CD14-positive monocyte (primary cell): ENCODE measurements at regions not wholly inside any gene's neighbourhood (a gene's known extent, or its start where the extent isn't known, plus 50 kb on each side); places are given as distances from the start of the nearest gene placed in this dataset.
"Not testable (repeated sequence)": the region's sequence is repeated elsewhere in the genome, so short reads cannot be mapped to it uniquely, and the experiment has no call there.

ENCODE experiments used
- DNase-seq, 3 donors: peaks; one replicate each; pipeline ENCODE4 v3.0.0-alpha.2; 2011 to 2022
- H2AFZ ChIP-seq: 2 replicates; pipeline ENCODE4 v1.6.0; 2012; ENCODE audit warnings: mild to moderate bottlenecking, low read depth, low read length, inconsistent platforms; ENCODE audit not compliant: insufficient read depth, poor library complexity, severe bottlenecking
- H3K27ac ChIP-seq, 2 donors: 1 replicate in 1 of 2; 2 replicates in 1 of 2; pipeline ENCODE4 v1.5.1; 2012 to 2013; ENCODE audit warnings: low read length in 2 of 2, control low read depth in 1 of 2, inconsistent platforms in 1 of 2, low read depth in 1 of 2, mild to moderate bottlenecking in 1 of 2
- H3K27me3 ChIP-seq, 2 donors: one replicate each; pipeline versions ENCODE4 v1.6.0 to v1.6.1; 2011 to 2013; ENCODE audit warnings: low read length in 2 of 2; ENCODE audit not compliant: control insufficient read depth in 2 of 2, insufficient read depth in 2 of 2
- H3K36me3 ChIP-seq, 2 donors: replicated peaks in 1 of 2; 1 replicate in 1 of 2; 2 replicates in 1 of 2; pipeline versions ENCODE4 v1.5.1 to v1.6.1; 2012 to 2013; ENCODE audit warnings: low read length in 2 of 2, control low read depth in 1 of 2, inconsistent platforms in 1 of 2, mild to moderate bottlenecking in 1 of 2; ENCODE audit not compliant: insufficient read depth in 2 of 2, control insufficient read depth in 1 of 2
- H3K4me1 ChIP-seq, 2 donors: 1 replicate in 1 of 2; 2 replicates in 1 of 2; pipeline versions ENCODE4 v1.5.1 to v1.6.1; 2012 to 2013; ENCODE audit warnings: low read length in 2 of 2, control low read depth in 1 of 2, inconsistent platforms in 1 of 2, mild to moderate bottlenecking in 1 of 2, moderate library complexity in 1 of 2; ENCODE audit not compliant: insufficient read depth in 2 of 2, control insufficient read depth in 1 of 2
- H3K4me2 ChIP-seq: replicated peaks from 2 replicates; pipeline ENCODE3; 2012; ENCODE audit warnings: low read length, moderate library complexity, mild to moderate bottlenecking; ENCODE audit not compliant: poor library complexity, severe bottlenecking; ENCODE audit errors: extremely low read depth
- H3K4me3 ChIP-seq, 3 experiments: fragments of 200-600 bp in 1 of 3; sonication (generic) in 1 of 3; replicated peaks in 1 of 3; 1 replicate in 2 of 3; 2 replicates in 1 of 3; pipeline ENCODE4 v1.5.1; 2011 to 2013; ENCODE audit warnings: low read length in 3 of 3, mild to moderate bottlenecking in 3 of 3, control low read depth in 2 of 3, low read depth in 2 of 3, inconsistent platforms in 1 of 3, moderate library complexity in 1 of 3
- H3K79me2 ChIP-seq: 2 replicates; pipeline ENCODE4 v1.6.0; 2012; ENCODE audit warnings: mild to moderate bottlenecking, control low read depth, inconsistent platforms, low read length, moderate library complexity; ENCODE audit not compliant: insufficient read depth
- H3K9ac ChIP-seq: 2 replicates; pipeline ENCODE4 v1.6.0; 2017; ENCODE audit warnings: low read length, mild to moderate bottlenecking; ENCODE audit not compliant: insufficient read depth, poor library complexity, severe bottlenecking
- H3K9me3 ChIP-seq, 2 donors: replicated peaks in 1 of 2; 1 replicate in 1 of 2; 2 replicates in 1 of 2; pipeline versions ENCODE4 v1.5.1 to v1.6.1; 2012 to 2013; ENCODE audit warnings: low read length in 2 of 2, control low read depth in 1 of 2; ENCODE audit not compliant: control insufficient read depth in 1 of 2, insufficient read depth in 1 of 2
- H4K20me1 ChIP-seq: 2 replicates; pipeline ENCODE4 v1.6.0; 2012; ENCODE audit warnings: mild to moderate bottlenecking, low read length, control low read depth, moderate library complexity; ENCODE audit not compliant: insufficient read depth
- H3K27ac Mint-ChIP-seq, 7 donors: one replicate each; pipeline ENCODE4 v1.8.0; 2020; ENCODE audit warnings: mild to moderate bottlenecking in 7 of 7, mixed read lengths in 7 of 7, moderate library complexity in 6 of 7, inconsistent platforms in 2 of 7
- H3K27me3 Mint-ChIP-seq, 3 donors: one replicate each; pipeline ENCODE4 v1.8.0; 2021 to 2022; ENCODE audit warnings: low read depth in 3 of 3, mild to moderate bottlenecking in 3 of 3, mixed read lengths in 3 of 3, moderate library complexity in 3 of 3, inconsistent platforms in 1 of 3
- H3K36me3 Mint-ChIP-seq, 2 donors: one replicate each; pipeline ENCODE4 v1.8.0; 2020; ENCODE audit warnings: mixed read lengths in 2 of 2, inconsistent platforms in 1 of 2, mild to moderate bottlenecking in 1 of 2
- H3K4me1 Mint-ChIP-seq: one replicate; pipeline ENCODE4 v1.8.0; 2020; ENCODE audit warnings: mild to moderate bottlenecking, mixed read lengths
- H3K4me3 Mint-ChIP-seq, 2 donors: one replicate each; pipeline ENCODE4 v1.8.0; 2020; ENCODE audit warnings: mild to moderate bottlenecking in 2 of 2, mixed read lengths in 2 of 2, moderate library complexity in 1 of 2
- H3K9me3 Mint-ChIP-seq, 7 donors: one replicate each; pipeline ENCODE4 v1.8.0; 2020 to 2022; ENCODE audit warnings: mixed read lengths in 7 of 7, mild to moderate bottlenecking in 6 of 7, moderate library complexity in 6 of 7, inconsistent platforms in 2 of 7
- WGBS: methylation state at CpG from one replicate; pipeline ENCODE4 v1.1.5; 2013; ENCODE audit warnings: missing lambda C conversion rate; ENCODE audit not compliant: insufficient coverage; 5-methylcytosine and 5-hydroxymethylcytosine counted together
- intact Hi-C, 2 donors: fragments of 100-400 bp; cut with micrococcal nuclease; formaldehyde crosslinking; loops; one replicate each; pipeline versions ENCODE4 v1.15.0 to v1.15.1; 2023
- TF ChIP-seq, protein P1 (sequence below): fragments of 200-600 bp; IDR thresholded peaks from one replicate; pipeline ENCODE4 v1.8.0; 2022; ENCODE audit warnings: antibody characterized with exemption, mild to moderate bottlenecking

DNA sequence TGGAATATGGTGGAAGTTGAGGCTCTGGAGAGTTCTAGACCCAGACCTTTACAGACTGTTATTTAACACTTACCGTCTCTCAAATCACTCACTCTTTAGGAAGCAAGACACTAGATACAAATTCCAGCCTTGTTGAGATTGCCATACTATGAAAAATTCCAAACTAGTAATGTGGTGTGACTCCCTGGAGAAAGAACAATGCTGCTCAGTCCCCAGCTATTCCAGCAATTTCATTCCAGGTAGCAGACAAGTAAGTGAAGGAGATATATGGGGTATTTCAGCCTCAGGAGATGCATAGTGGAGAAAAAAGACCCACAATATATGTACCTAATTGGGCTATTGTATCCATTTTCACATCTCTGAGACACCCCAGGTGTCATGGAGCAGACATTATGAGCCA lies 678.9 kb upstream of the LMO3 start:
- Histone ChIP-seq H3K9me3 (peaks cover 8 to 16% of the 10 kb centered on the region in 2 donors), H3K4me2 (no peak overlapping the region), H3K4me1 (no peaks in the 10 kb centered on the region), H3K27ac (no peak overlapping the region), H3K36me3 (no peaks in the 10 kb centered on the region), H4K20me1 (no peaks in the 10 kb centered on the region), H3K79me2 (no peaks in the 10 kb centered on the region), H3K27me3 (no peaks in the 10 kb centered on the region), H3K4me3 (no peak overlapping the region), H2AFZ (no peak overlapping the region), H3K9ac (no peak overlapping the region)
- H3K27me3 Mint-ChIP-seq, result no peaks in the 10 kb centered on the region
- H3K9me3 Mint-ChIP-seq, result peaks cover 0 to 13% (median 4%) of the 10 kb centered on the region in 7 donors
- no peak for DNase-seq
- WGBS, result no CpG with 5 or more reads among the region's 1 CpG
- TF ChIP-seq, protein P1, sequence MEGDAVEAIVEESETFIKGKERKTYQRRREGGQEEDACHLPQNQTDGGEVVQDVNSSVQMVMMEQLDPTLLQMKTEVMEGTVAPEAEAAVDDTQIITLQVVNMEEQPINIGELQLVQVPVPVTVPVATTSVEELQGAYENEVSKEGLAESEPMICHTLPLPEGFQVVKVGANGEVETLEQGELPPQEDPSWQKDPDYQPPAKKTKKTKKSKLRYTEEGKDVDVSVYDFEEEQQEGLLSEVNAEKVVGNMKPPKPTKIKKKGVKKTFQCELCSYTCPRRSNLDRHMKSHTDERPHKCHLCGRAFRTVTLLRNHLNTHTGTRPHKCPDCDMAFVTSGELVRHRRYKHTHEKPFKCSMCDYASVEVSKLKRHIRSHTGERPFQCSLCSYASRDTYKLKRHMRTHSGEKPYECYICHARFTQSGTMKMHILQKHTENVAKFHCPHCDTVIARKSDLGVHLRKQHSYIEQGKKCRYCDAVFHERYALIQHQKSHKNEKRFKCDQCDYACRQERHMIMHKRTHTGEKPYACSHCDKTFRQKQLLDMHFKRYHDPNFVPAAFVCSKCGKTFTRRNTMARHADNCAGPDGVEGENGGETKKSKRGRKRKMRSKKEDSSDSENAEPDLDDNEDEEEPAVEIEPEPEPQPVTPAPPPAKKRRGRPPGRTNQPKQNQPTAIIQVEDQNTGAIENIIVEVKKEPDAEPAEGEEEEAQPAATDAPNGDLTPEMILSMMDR, result no peak
- no peaks in the 10 kb centered on the region for H3K36me3 Mint-ChIP-seq
- no peak overlapping the region for H3K27ac Mint-ChIP-seq
- intact Hi-C loops, result no loop called here
- no peak overlapping the region for H3K4me3 Mint-ChIP-seq
- H3K4me1 Mint-ChIP-seq, result no peaks in the 10 kb centered on the region

- no peak for DNase-seq
- 88% methylated on average over 8 of the region's 9 CpGs for WGBS
- peaks cover 8 to 16% of the 10 kb centered on the region in 2 donors for H3K9me3 ChIP-seq
- TF ChIP-seq, protein P1, result no peak
- H4K20me1 ChIP-seq, result no peaks in the 10 kb centered on the region
- no peaks in the 10 kb centered on the region for H3K36me3 Mint-ChIP-seq
- H3K36me3 ChIP-seq, result no peaks in the 10 kb centered on the region
- H3K4me1 ChIP-seq, result no peaks in the 10 kb centered on the region
- no peaks in the 10 kb centered on the region for H3K27me3 ChIP-seq
- no peak overlapping the region for H3K27ac ChIP-seq
- H3K27me3 Mint-ChIP-seq, result no peaks in the 10 kb centered on the region
- H3K4me1 Mint-ChIP-seq, result no peaks in the 10 kb centered on the region
- H3K4me3 Mint-ChIP-seq, result no peak overlapping the region
- peaks cover 0 to 10% (median 4%) of the 10 kb centered on the region in 7 donors for H3K9me3 Mint-ChIP-seq
- H3K4me2 ChIP-seq, result no peak overlapping the region
- intact Hi-C loops, result no loop called here
- no peak overlapping the region for H3K4me3 ChIP-seq
- H2AFZ ChIP-seq, result no peak overlapping the region
- H3K79me2 ChIP-seq, result no peaks in the 10 kb centered on the region
- H3K27ac Mint-ChIP-seq, result no peak overlapping the region
- H3K9ac ChIP-seq, result no peak overlapping the region
These were observed 677.6 kb upstream of the LMO3 start for GRCh38 chr12:17283563-17283962.

GRCh38 chr12:17282169-17282568 lies 676.2 kb upstream of the LMO3 start:
- H3K27me3 ChIP-seq, H3K27me3 Mint-ChIP-seq, H3K4me2 ChIP-seq, DNase-seq, H3K4me3 Mint-ChIP-seq, H3K27ac ChIP-seq, H3K9ac ChIP-seq, H3K9me3 Mint-ChIP-seq, H3K79me2 ChIP-seq, H2AFZ ChIP-seq, H3K27ac Mint-ChIP-seq, H3K9me3 ChIP-seq, H3K4me3 ChIP-seq, H4K20me1 ChIP-seq, H3K36me3 Mint-ChIP-seq, intact Hi-C loops, H3K36me3 ChIP-seq, H3K4me1 ChIP-seq, H3K4me1 Mint-ChIP-seq: not testable (repeated sequence)
